ENCODE measurements at regions not wholly inside any gene's neighbourhood (a gene's known extent, or its start where the extent isn't known, plus 50 kb on each side); places are given as distances from the start of the nearest gene placed in this dataset.
A peak's percentile ranks its signal among the peaks of the same experiment; 100 is the strongest.

DNA sequence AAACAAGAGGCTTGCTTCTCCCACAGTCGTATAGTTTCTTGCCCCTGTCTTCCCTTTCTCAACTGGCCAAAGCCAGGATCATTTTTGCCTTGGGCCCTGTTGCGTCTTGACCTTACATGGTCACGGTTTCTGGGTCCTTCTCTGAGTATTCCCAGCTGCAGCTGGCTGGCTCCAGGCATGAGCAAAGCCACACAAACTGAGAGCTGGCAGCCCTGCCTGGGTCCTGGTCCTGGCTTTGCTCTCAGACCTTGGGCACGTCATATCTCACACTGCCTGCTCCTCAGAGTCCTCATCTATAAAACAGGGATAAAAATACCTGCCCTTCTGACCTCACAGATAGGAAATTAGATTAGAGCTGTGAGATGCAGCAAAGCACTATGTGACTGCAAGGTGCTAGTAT lies 277.6 kb downstream of the CBLN1 start:
- no peaks in the 10 kb centered on the region for H3K36me3 ChIP-seq (ENCODE audit: insufficient read depth in 1 of 2, low read depth in 1 of 2)
- TF ChIP-seq, protein P1, sequence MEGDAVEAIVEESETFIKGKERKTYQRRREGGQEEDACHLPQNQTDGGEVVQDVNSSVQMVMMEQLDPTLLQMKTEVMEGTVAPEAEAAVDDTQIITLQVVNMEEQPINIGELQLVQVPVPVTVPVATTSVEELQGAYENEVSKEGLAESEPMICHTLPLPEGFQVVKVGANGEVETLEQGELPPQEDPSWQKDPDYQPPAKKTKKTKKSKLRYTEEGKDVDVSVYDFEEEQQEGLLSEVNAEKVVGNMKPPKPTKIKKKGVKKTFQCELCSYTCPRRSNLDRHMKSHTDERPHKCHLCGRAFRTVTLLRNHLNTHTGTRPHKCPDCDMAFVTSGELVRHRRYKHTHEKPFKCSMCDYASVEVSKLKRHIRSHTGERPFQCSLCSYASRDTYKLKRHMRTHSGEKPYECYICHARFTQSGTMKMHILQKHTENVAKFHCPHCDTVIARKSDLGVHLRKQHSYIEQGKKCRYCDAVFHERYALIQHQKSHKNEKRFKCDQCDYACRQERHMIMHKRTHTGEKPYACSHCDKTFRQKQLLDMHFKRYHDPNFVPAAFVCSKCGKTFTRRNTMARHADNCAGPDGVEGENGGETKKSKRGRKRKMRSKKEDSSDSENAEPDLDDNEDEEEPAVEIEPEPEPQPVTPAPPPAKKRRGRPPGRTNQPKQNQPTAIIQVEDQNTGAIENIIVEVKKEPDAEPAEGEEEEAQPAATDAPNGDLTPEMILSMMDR (IDR thresholded peaks at IDR 0.05) = no peak
- 32 to 49% (median 45%) methylated on average over 4 of the region's 4 CpGs for WGBS, 3 donors
- DNase-seq (no peak), ATAC-seq (no peak)
- H3K4me1 ChIP-seq = no peaks in the 10 kb centered on the region
- intact Hi-C loops (cut with DNase I) = no loop called here
- no peaks in the 10 kb centered on the region for H3K27me3 ChIP-seq (ENCODE audit: insufficient read depth in 3 of 3, low read length in 2 of 3)
- H3K27ac ChIP-seq = no peak overlapping the region
- H3K9me3 ChIP-seq = no peaks in the 10 kb centered on the region
- no peak overlapping the region for H3K4me3 ChIP-seq

DNA sequence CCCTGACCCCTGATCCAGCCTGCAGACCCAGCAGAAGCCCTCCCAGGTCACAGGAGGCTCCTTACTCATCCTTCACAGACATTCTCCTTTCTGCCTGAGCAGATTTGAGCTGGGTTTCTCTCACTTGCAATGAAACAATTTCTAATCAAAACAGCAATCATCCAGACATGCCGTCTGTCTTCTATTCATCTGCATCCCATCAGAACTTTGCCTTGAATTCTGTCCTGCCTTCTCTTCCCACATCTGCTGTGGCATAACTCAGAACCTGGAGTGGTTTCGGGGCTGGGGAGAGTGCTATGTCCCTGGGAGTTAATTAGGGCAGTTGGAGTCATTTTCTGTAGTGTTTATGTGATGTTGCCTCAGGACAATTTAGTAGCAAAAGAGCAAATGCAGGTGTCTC lies 278.6 kb downstream of the CBLN1 start:
- no peak overlapping the region for H3K27ac ChIP-seq

DNA sequence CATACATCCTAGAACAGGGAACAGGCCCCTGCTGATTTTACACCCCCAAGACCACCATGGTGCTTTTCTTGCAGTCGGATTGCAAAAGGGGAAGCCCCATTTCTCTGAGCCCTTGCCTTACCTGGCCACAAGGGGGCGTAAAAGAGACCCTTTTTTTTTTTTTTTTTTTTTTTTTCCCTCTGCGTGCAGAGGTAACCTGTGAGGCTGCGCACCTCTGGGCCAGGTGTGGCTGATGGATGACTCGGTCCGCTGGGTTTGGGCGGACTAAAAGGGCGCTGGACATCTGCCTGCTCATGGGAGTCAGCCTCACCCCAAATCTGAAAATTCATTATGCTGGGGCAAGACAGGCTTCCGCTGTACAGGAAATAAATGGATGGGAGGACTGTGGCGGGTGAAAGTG lies 281.0 kb downstream of the CBLN1 start:
- Histone ChIP-seq H3K36me3 (ENCODE audit: insufficient read depth in 1 of 2, low read depth in 1 of 2) (no peaks in the 10 kb centered on the region), H3K9me3 (no peaks in the 10 kb centered on the region), H3K27ac (no peak overlapping the region), H3K4me1 (no peaks in the 10 kb centered on the region), H3K27me3 (ENCODE audit: insufficient read depth in 3 of 3, low read length in 2 of 3) (no peaks in the 10 kb centered on the region), H3K4me3 (no peak overlapping the region)
- TF ChIP-seq, protein P1 (IDR thresholded peaks at IDR 0.05) = peak; percentile 39
- DNase-seq (no peak), ATAC-seq (no peak)
- 25 to 32% (median 26%) methylated on average over 9 to 10 of the region's 10 CpGs for WGBS, 3 donors
- intact Hi-C loops (cut with DNase I) = no loop called here

More for the DNA sequence above, 278.6 kb downstream of the CBLN1 start:
- intact Hi-C loops (cut with DNase I) = no loop called here
- H3K27me3 ChIP-seq (ENCODE audit: insufficient read depth in 3 of 3, low read length in 2 of 3) = no peaks in the 10 kb centered on the region
- TF ChIP-seq, protein P1 (IDR thresholded peaks at IDR 0.05) = no peak
- H3K9me3 ChIP-seq = no peaks in the 10 kb centered on the region
- DNase-seq (no peak), ATAC-seq (no peak)
- no peaks in the 10 kb centered on the region for H3K36me3 ChIP-seq (ENCODE audit: insufficient read depth in 1 of 2, low read depth in 1 of 2)
- 79 to 92% (median 84%) methylated on average over 2 of the region's 2 CpGs for WGBS, 3 donors
- no peaks in the 10 kb centered on the region for H3K4me1 ChIP-seq
- H3K4me3 ChIP-seq = no peak overlapping the region

DNA sequence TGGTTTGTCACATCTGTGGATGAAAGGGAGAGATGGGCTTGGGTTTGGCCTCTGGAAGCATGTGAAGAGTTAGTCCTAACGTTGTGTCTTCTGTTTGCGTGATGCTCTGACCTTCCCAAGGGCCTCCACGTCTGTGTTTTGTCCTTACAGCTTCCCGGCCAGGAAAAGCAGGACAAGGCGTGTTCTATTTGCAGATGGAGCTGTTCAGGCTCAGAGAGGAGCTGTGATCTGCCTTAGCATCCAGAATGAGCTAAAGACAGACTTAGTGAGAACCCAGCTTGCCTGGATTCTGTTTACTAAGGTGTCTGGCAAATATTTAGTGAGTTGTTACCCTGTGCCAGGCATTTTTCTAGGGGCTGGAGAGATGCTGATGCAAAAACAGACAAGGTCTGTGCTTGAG lies 282.1 kb downstream of the CBLN1 start:
- WGBS, 3 donors = 47 to 59% (median 50%) methylated on average over 5 of the region's 5 CpGs
- TF ChIP-seq, protein P1 (IDR thresholded peaks at IDR 0.05) = no peak

DNA sequence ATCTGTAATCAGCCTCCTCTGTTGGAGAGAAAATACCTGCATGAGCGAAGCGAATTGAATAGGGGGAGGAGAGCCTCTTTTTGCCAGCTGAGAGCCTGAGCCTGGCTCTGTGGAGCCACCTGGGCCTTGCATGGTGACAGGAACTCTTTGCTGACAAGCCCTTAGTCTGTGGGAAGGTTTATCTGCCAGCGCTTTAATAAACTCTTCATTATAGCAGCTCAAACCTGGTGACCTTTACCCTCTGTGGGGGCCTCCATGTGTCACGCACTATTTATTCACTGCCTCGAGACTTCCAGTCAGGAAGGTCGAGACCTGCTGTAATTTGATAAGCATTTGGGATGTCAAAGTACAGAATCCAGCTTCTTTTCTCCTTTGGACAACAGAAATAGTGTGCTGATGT lies 282.6 kb downstream of the CBLN1 start:
- intact Hi-C loops (cut with DNase I) = no loop called here
- no peak for ATAC-seq
- no peak overlapping the region for H3K4me3 ChIP-seq
- H3K27me3 ChIP-seq (ENCODE audit: insufficient read depth in 3 of 3, low read length in 2 of 3) = no peaks in the 10 kb centered on the region
- 59 to 78% (median 72%) methylated on average over 6 of the region's 6 CpGs for WGBS, 3 donors
- H3K9me3 ChIP-seq = no peaks in the 10 kb centered on the region
- no peak overlapping the region for H3K27ac ChIP-seq
- no peaks in the 10 kb centered on the region for H3K4me1 ChIP-seq
- TF ChIP-seq, protein P1 (IDR thresholded peaks at IDR 0.05) = no peak
- H3K36me3 ChIP-seq (ENCODE audit: insufficient read depth in 1 of 2, low read depth in 1 of 2) = no peaks in the 10 kb centered on the region
- no peak for DNase-seq

More for the DNA sequence above, 282.1 kb downstream of the CBLN1 start:
- Histone ChIP-seq H3K4me3 (no peak overlapping the region), H3K27me3 (ENCODE audit: insufficient read depth in 3 of 3, low read length in 2 of 3) (no peaks in the 10 kb centered on the region), H3K27ac (no peak overlapping the region), H3K9me3 (no peaks in the 10 kb centered on the region), H3K4me1 (no peaks in the 10 kb centered on the region), H3K36me3 (ENCODE audit: insufficient read depth in 1 of 2, low read depth in 1 of 2) (no peaks in the 10 kb centered on the region)
- no peak for ATAC-seq
- intact Hi-C loops (cut with DNase I) = no loop called here
- DNase-seq = no peak

Data from psoas muscle (tissue), 7 donors.